Natural killer cell (primary cell): ENCODE measurements at regions not wholly inside any gene's neighbourhood (a gene's known extent, or its start where the extent isn't known, plus 50 kb on each side); places are given as distances from the start of the nearest gene placed in this dataset.

Experiments
- ATAC-seq, 3 donors: fragments of 150-1000 bp in 2 of 3; fragments of 200-7000 bp in 1 of 3; cut with Tn5 transposase; 1 replicate in 1 of 3; 2 replicates in 2 of 3; pipeline ENCODE4 v1.10.0; 2021; ENCODE audit warnings: mild to moderate bottlenecking in 2 of 3, moderate library complexity in 2 of 3
- DNase-seq, 2 donors: peaks; one replicate each; pipeline versions ENCODE4 v3.0.0 to v3.0.0-alpha.2; 2013 to 2021; ENCODE audit warnings: mixed read lengths in 1 of 2
- H3K27ac ChIP-seq: one replicate; pipeline ENCODE4 v1.5.1; 2013; ENCODE audit warnings: mild to moderate bottlenecking, low read length
- H3K27me3 ChIP-seq: one replicate; pipeline ENCODE4 v1.6.1; 2013; ENCODE audit warnings: low read length; ENCODE audit not compliant: control insufficient read depth, insufficient read depth
- H3K36me3 ChIP-seq: one replicate; pipeline ENCODE4 v1.6.1; 2013; ENCODE audit warnings: low read length; ENCODE audit not compliant: control insufficient read depth, insufficient read depth
- H3K4me1 ChIP-seq: one replicate; pipeline ENCODE4 v1.6.1; 2013; ENCODE audit warnings: low read length; ENCODE audit not compliant: control insufficient read depth, insufficient read depth
- H3K4me3 ChIP-seq: one replicate; pipeline ENCODE4 v1.5.1; 2013; ENCODE audit warnings: low read length
- H3K9me3 ChIP-seq: one replicate; pipeline ENCODE4 v1.6.1; 2013; ENCODE audit warnings: low read length; ENCODE audit not compliant: control insufficient read depth, insufficient read depth
- H3K27ac Mint-ChIP-seq, 2 donors: one replicate each; pipeline ENCODE4 v1.8.0; 2022; ENCODE audit warnings: mild to moderate bottlenecking in 2 of 2, mixed read lengths in 2 of 2, moderate library complexity in 1 of 2
- H3K27me3 Mint-ChIP-seq, 2 donors: one replicate each; pipeline ENCODE4 v1.8.0; 2022; ENCODE audit warnings: low read depth in 2 of 2, mixed read lengths in 2 of 2
- H3K36me3 Mint-ChIP-seq: one replicate; pipeline ENCODE4 v1.8.0; 2022; ENCODE audit warnings: mixed read lengths
- H3K4me1 Mint-ChIP-seq, 2 donors: one replicate each; pipeline ENCODE4 v1.8.0; 2022; ENCODE audit warnings: mixed read lengths in 2 of 2
- H3K4me3 Mint-ChIP-seq: one replicate; pipeline ENCODE4 v1.8.0; 2022; ENCODE audit warnings: mild to moderate bottlenecking, moderate library complexity, mixed read lengths
- H3K9me3 Mint-ChIP-seq, 2 donors: one replicate each; pipeline ENCODE4 v1.8.0; 2022; ENCODE audit warnings: mixed read lengths in 2 of 2
- WGBS: methylation state at CpG from one replicate; pipeline ENCODE4 v1.1.7; 2013; ENCODE audit warnings: missing lambda C conversion rate; ENCODE audit not compliant: insufficient coverage; 5-methylcytosine and 5-hydroxymethylcytosine counted together
- intact Hi-C: fragments of 100-400 bp; cut with micrococcal nuclease; formaldehyde crosslinking; loops from one replicate; pipeline ENCODE4 v1.14.2; 2022
- TF ChIP-seq, protein P1 (sequence below): fragments of 200-600 bp; IDR thresholded peaks from one replicate; pipeline ENCODE4 v1.8.0; 2022; ENCODE audit warnings: antibody characterized with exemption

DNA sequence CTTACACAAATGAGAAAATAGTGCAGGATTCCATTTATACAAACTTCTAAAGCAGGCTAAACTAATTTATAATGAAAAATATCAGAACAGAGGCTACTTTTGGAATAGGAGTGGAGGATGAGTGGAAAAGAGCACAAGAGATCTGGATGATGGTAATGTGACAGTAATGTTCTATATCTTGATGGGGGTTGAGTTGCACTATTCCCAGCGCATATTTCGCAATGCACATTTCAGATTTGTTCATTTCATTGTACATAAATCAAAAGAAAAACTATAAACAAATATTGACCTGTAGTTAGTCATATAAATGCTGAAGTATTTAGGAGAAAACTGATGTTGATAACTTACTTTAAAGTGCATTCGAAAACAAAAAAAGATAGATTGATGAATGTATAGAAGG is 177.0 kb upstream of the MAOA start:
- Mint-ChIP-seq H3K27me3 (peaks cover 3 to 37% of the 10 kb centered on the region in 2 donors), H3K9me3 (no peaks in the 10 kb centered on the region), H3K4me3 (no peak overlapping the region), H3K4me1 (peaks cover 0 to 5% of the 10 kb centered on the region in 2 donors), H3K27ac (no peak overlapping the region), H3K36me3 (no peaks in the 10 kb centered on the region)
- no peaks in the 10 kb centered on the region for H3K4me1 ChIP-seq
- H3K27ac ChIP-seq = no peak overlapping the region
- ATAC-seq (no peak), DNase-seq (no peak)
- WGBS = no CpG with 5 or more reads among the region's 3 CpGs
- H3K4me3 ChIP-seq = no peak overlapping the region
- intact Hi-C loops = no loop called here
- TF ChIP-seq, protein P1, sequence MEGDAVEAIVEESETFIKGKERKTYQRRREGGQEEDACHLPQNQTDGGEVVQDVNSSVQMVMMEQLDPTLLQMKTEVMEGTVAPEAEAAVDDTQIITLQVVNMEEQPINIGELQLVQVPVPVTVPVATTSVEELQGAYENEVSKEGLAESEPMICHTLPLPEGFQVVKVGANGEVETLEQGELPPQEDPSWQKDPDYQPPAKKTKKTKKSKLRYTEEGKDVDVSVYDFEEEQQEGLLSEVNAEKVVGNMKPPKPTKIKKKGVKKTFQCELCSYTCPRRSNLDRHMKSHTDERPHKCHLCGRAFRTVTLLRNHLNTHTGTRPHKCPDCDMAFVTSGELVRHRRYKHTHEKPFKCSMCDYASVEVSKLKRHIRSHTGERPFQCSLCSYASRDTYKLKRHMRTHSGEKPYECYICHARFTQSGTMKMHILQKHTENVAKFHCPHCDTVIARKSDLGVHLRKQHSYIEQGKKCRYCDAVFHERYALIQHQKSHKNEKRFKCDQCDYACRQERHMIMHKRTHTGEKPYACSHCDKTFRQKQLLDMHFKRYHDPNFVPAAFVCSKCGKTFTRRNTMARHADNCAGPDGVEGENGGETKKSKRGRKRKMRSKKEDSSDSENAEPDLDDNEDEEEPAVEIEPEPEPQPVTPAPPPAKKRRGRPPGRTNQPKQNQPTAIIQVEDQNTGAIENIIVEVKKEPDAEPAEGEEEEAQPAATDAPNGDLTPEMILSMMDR = no peak
- H3K27me3 ChIP-seq = no peaks in the 10 kb centered on the region
- no peaks in the 10 kb centered on the region for H3K36me3 ChIP-seq
- no peaks in the 10 kb centered on the region for H3K9me3 ChIP-seq

DNA sequence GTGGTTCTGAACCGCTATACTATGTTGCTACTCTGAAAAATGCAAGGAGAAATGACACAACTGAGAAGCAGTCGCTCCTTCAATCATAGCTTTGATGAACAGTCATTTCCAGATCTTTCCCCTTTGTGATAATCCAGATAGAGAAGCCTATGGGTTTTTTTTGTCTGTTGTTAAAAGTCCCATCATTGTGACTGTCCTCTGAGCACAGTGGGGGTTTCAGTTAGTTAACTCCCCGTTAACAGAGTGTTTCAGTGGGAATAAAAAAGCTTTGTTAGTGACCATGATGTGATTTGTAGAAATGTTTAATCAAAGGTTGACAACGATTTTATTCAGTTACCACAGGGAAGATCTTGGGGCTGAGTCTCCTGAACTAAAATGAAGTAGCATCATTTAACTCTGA is 176.2 kb upstream of the MAOA start:
- Histone ChIP-seq H3K27ac (no peak overlapping the region), H3K4me1 (no peaks in the 10 kb centered on the region), H3K36me3 (no peaks in the 10 kb centered on the region), H3K9me3 (no peaks in the 10 kb centered on the region), H3K27me3 (no peaks in the 10 kb centered on the region), H3K4me3 (no peak overlapping the region)
- no peaks in the 10 kb centered on the region for H3K36me3 Mint-ChIP-seq
- 87% methylated on average over 3 of the region's 4 CpGs for WGBS
- H3K4me3 Mint-ChIP-seq = no peak overlapping the region
- peaks cover 3 to 44% of the 10 kb centered on the region in 2 donors for H3K27me3 Mint-ChIP-seq
- ATAC-seq = no peak
- intact Hi-C loops = no loop called here
- no peaks in the 10 kb centered on the region for H3K9me3 Mint-ChIP-seq
- no peak overlapping the region for H3K27ac Mint-ChIP-seq
- TF ChIP-seq, protein P1 = no peak
- peaks cover 0 to 5% of the 10 kb centered on the region in 2 donors for H3K4me1 Mint-ChIP-seq
- DNase-seq = no peak

DNA sequence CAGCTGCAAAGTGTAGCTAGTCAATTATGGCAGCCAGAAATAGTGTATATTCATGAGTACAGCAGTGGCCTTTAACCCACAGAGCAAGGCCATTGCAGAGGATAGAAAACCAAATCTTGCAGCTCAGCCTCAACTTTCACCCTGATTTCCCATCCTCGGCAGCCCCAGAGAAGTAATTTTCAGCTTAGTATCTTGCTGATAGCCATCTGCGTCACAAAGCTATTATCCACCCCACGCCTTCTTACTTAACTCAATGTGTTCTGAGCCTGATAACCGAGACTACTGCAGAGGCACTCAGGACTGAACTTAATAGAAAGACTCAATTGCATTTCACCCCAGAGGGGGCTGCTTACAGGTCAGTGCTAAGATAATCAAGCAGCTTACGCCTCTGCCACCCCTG is 174.5 kb upstream of the MAOA start:
- H3K27ac Mint-ChIP-seq = no peak overlapping the region
- no peak for ATAC-seq
- WGBS = 87% methylated on average over 5 of the region's 5 CpGs
- no peaks in the 10 kb centered on the region for H3K36me3 ChIP-seq
- intact Hi-C loops = no loop called here
- no peaks in the 10 kb centered on the region for H3K9me3 Mint-ChIP-seq
- H3K27ac ChIP-seq = no peak overlapping the region
- TF ChIP-seq, protein P1 = no peak
- H3K4me1 Mint-ChIP-seq = peaks cover 0 to 5% of the 10 kb centered on the region in 2 donors
- no peaks in the 10 kb centered on the region for H3K9me3 ChIP-seq
- no peak overlapping the region for H3K4me3 Mint-ChIP-seq
- H3K4me1 ChIP-seq = no peaks in the 10 kb centered on the region
- H3K27me3 Mint-ChIP-seq = peaks cover 3 to 47% of the 10 kb centered on the region in 2 donors
- H3K27me3 ChIP-seq = no peaks in the 10 kb centered on the region
- H3K36me3 Mint-ChIP-seq = no peaks in the 10 kb centered on the region
- no peak overlapping the region for H3K4me3 ChIP-seq
- no peak for DNase-seq

DNA sequence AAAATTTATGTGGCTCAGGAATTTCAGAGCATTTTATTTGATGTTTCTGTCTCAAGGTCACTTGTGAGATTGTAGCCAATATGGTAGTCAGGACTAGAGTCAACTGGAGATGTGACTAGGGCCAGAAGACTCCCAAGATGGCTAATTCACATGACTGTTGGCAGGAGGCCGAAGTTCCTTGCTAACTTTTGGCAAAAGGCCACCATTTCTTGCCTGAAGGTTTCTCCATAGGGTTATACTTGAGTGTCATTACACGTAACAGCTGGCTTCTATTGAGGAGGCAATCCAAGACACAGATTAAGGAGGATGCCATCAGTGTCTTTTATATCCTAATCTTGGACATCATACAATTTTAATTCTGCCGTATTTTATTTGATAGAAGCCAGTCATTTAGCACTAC is 162.3 kb upstream of the MAOA start:
- WGBS = 83% methylated on average over 2 of the region's 3 CpGs
- intact Hi-C loops = no loop called here
- Histone ChIP-seq H3K9me3 (no peaks in the 10 kb centered on the region), H3K27ac (no peak overlapping the region), H3K36me3 (no peaks in the 10 kb centered on the region), H3K4me3 (no peak overlapping the region), H3K4me1 (no peaks in the 10 kb centered on the region), H3K27me3 (no peaks in the 10 kb centered on the region)
- Mint-ChIP-seq H3K4me3 (no peak overlapping the region), H3K27ac (no peak overlapping the region), H3K27me3 (peaks cover 0 to 9% of the 10 kb centered on the region in 2 donors), H3K4me1 (no peaks in the 10 kb centered on the region), H3K9me3 (no peaks in the 10 kb centered on the region), H3K36me3 (no peaks in the 10 kb centered on the region)
- ATAC-seq = no peak
- TF ChIP-seq, protein P1 = no peak
- no peak for DNase-seq
